Spleen (tissue), 11 donors: ENCODE measurements at regions not wholly inside any gene's neighbourhood (a gene's known extent, or its start where the extent isn't known, plus 50 kb on each side); places are given as distances from the start of the nearest gene placed in this dataset.
"Not testable (repeated sequence)": the region's sequence is repeated elsewhere in the genome, so short reads cannot be mapped to it uniquely, and the experiment has no call there.

ENCODE experiments used
- DNase-seq: peaks from one replicate; pipeline ENCODE4 v3.0.0-alpha.2; 2020
- H3K27ac ChIP-seq, 8 donors: fragments of 200-600 bp; sonication (generic) in 7 of 8; 1 replicate in 4 of 8; 2 replicates in 4 of 8; pipeline versions ENCODE4 v1.5.0 to v1.8.0; 2016 to 2021; ENCODE audit warnings: inconsistent platforms in 4 of 8, mild to moderate bottlenecking in 4 of 8, moderate library complexity in 1 of 8
- H3K27me3 ChIP-seq, 7 donors: fragments of 200-600 bp; sonication (generic) in 6 of 7; replicated peaks in 1 of 7; 1 replicate in 4 of 7; 2 replicates in 3 of 7; pipeline versions ENCODE4 v1.5.0 to v1.8.0; 2016 to 2021; ENCODE audit warnings: inconsistent platforms in 3 of 7, mild to moderate bottlenecking in 1 of 7
- H3K36me3 ChIP-seq, 6 donors: fragments of 200-600 bp; sonication (generic) in 5 of 6; 1 replicate in 4 of 6; 2 replicates in 2 of 6; pipeline versions ENCODE4 v1.5.0 to v1.8.0; 2016 to 2021; ENCODE audit warnings: inconsistent platforms in 2 of 6
- H3K4me1 ChIP-seq, 6 donors: fragments of 200-600 bp; sonication (generic) in 5 of 6; 1 replicate in 3 of 6; 2 replicates in 3 of 6; pipeline versions ENCODE4 v1.5.0 to v1.8.0; 2016 to 2021; ENCODE audit warnings: inconsistent platforms in 3 of 6
- H3K4me3 ChIP-seq, 8 donors: fragments of 200-600 bp; sonication (generic) in 7 of 8; 1 replicate in 4 of 8; 2 replicates in 4 of 8; pipeline versions ENCODE4 v1.5.0 to v1.8.0; 2016 to 2021; ENCODE audit warnings: inconsistent platforms in 4 of 8, mild to moderate bottlenecking in 4 of 8, moderate library complexity in 2 of 8
- H3K9me3 ChIP-seq, 8 donors: fragments of 200-600 bp; sonication (generic) in 7 of 8; 1 replicate in 4 of 8; 2 replicates in 4 of 8; pipeline versions ENCODE4 v1.5.0 to v1.8.0; 2016 to 2021; ENCODE audit warnings: inconsistent platforms in 4 of 8
- POLR2A ChIP-seq, 3 donors: fragments of 450-650 bp; IDR thresholded peaks; one replicate each; pipeline ENCODE4 v1.5.1; 2017; ENCODE audit warnings: antibody characterized with exemption in 3 of 3, mild to moderate bottlenecking in 1 of 3
- POLR2AphosphoS5 ChIP-seq, 3 donors: sonication (generic); formaldehyde crosslinking; IDR thresholded peaks; one replicate each; pipeline ENCODE4 v1.5.1; 2017; ENCODE audit warnings: antibody characterized with exemption in 3 of 3
- WGBS, 5 donors: extraction: QIAGEN DNeasy Blood & Tissue Kit in 3 of 5; methylation state at CpG; one replicate each; pipeline versions ENCODE4 v1.1.5 to v1.1.7; 2013 to 2018; 5-methylcytosine and 5-hydroxymethylcytosine counted together
- intact Hi-C: fragments of 100-400 bp; cut with DNase I; formaldehyde crosslinking; loops from one replicate; pipeline ENCODE4 v1.15.0; 2023; ENCODE audit warnings: low total_unique reads
- TF ChIP-seq, protein P1 (sequence below), 11 experiments: fragments of 200-600 bp in 7 of 11; fragments of 450-650 bp in 4 of 11; sonication (generic) in 4 of 11; IDR thresholded peaks in 8 of 11; conservative IDR thresholded peaks in 3 of 11; 1 replicate in 7 of 11; 2 replicates in 4 of 11; pipeline versions ENCODE4 v1.4.0 to v1.8.0; 2016 to 2021; ENCODE audit warnings: antibody characterized with exemption in 11 of 11, inconsistent platforms in 4 of 11, mild to moderate bottlenecking in 1 of 11
- donor health status: healthy with polysubstance abuse.
- donor health status: DM: no; HTN: no; CAD: no; lungs with moderate emphysema.
- donor health status: DM: no; HTN: no; CAD: no.
- donor health status: Bipolar disorder and iron deficiency.
- donor health status: healthy.
- donor health status: DM: no; HTN: no; CAD: no.
- donor health status: DM: yes; HTN: yes; CAD: no.

DNA sequence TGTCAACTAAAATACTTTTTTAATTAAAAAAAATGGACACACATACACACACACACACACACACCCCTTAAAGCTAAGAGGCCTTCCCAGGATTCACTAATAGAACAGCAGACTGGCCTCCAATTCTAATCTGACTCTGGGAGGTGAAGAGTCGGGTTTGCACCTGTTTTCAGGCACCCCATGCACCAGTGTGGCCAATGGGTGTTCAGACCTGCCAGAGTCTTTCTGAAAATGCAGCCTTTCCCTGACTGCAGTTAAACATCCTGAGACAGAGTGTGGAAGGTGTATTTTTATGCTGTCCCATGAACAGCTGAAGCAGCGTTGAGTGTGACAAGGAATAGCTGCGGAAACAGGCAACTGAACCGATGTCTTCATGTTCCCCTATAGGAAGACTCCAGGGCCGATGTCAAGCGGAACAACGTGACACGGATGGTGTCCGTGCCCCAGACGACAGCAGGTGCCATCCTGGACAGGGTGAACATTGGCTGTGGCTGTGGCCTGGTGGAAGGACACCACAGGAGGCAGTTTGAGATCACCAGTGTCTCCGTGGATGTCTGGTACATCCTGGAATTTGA lies 74.6 kb upstream of the LYZL2 start:
- Histone ChIP-seq H3K4me1 (peaks cover 11 to 67% (median 44%) of the 10 kb centered on the region in 6 donors), H3K4me3 (peak overlapping the region in 4 of 8 donors; percentile 22 to 63 (median 26)), H3K27ac (peak overlapping the region; percentile 68 to 93 (median 83)), H3K27me3 (no peaks in the 10 kb centered on the region), H3K9me3 (no peaks in the 10 kb centered on the region), H3K36me3 (no peaks in the 10 kb centered on the region)
- 73 to 86% (median 82%) methylated on average over 11 of the region's 11 CpGs for WGBS, 5 donors
- intact Hi-C loops: no loop called here
- DNase-seq: no peak
- TF ChIP-seq, protein P1, sequence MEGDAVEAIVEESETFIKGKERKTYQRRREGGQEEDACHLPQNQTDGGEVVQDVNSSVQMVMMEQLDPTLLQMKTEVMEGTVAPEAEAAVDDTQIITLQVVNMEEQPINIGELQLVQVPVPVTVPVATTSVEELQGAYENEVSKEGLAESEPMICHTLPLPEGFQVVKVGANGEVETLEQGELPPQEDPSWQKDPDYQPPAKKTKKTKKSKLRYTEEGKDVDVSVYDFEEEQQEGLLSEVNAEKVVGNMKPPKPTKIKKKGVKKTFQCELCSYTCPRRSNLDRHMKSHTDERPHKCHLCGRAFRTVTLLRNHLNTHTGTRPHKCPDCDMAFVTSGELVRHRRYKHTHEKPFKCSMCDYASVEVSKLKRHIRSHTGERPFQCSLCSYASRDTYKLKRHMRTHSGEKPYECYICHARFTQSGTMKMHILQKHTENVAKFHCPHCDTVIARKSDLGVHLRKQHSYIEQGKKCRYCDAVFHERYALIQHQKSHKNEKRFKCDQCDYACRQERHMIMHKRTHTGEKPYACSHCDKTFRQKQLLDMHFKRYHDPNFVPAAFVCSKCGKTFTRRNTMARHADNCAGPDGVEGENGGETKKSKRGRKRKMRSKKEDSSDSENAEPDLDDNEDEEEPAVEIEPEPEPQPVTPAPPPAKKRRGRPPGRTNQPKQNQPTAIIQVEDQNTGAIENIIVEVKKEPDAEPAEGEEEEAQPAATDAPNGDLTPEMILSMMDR (IDR thresholded peaks at IDR 0.05 in 8 of 11, conservative IDR thresholded peaks at IDR 0.05 in 3 of 11): no peak
- no peak for TF ChIP-seq POLR2A (IDR thresholded peaks at IDR 0.05)

DNA sequence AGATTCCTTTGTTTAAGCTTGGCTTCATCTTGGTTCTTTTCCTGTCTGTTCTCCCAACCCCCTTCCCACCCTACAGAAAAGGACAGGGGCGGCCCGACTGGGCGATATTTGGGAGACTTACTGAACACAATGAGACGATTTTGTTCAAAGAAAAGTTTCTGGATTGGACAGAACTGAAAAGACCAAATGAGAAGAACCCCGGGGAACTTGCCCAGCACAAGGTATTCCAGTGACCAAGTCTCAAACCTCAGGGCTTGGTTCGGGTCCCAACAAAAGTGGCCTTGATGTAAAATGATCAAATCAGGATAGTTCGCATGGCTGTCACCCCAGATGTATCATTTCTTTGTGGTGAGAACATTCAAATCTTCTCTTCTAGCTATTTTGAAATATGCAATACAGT lies 73.9 kb upstream of the LYZL2 start:
- peak overlapping the region in 5 of 8 donors; percentile 83 to 93 (median 85) for H3K27ac ChIP-seq
- H3K4me3 ChIP-seq, H3K27me3 ChIP-seq, H3K36me3 ChIP-seq, H3K9me3 ChIP-seq, DNase-seq, intact Hi-C loops: not testable (repeated sequence)
- H3K4me1 ChIP-seq: peaks cover 11 to 67% (median 44%) of the 10 kb centered on the region in 6 donors
- 88 to 94% (median 93%) methylated on average over 7 of the region's 7 CpGs for WGBS, 5 donors

DNA sequence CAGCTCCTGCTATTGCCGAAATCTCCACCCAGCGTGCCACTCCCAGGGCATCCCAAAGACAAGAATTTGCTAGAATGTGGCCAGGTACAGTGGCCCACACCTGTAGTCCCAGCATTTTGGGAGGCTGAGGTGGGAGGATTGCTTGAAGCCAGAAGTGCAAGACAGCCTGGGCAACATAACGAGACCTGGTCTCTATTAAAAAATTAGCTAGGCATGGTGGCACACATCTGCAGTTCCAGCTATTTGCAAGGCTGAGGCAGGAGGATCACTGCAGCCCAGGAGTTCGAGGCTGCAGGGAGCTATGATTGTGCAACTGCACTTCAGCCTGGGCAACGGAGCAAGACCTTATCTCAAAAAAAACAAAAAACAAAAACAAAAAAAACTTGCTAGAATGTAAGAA lies 73.3 kb upstream of the LYZL2 start:
- no peak for DNase-seq
- Histone ChIP-seq H3K4me1 (peaks cover 11 to 69% (median 44%) of the 10 kb centered on the region in 6 donors), H3K27ac (peak overlapping the region in 7 of 8 donors; percentile 74 to 93 (median 83)), H3K4me3 (no peak overlapping the region), H3K27me3 (no peaks in the 10 kb centered on the region), H3K9me3 (no peaks in the 10 kb centered on the region), H3K36me3 (no peaks in the 10 kb centered on the region)
- 66 to 74% (median 68%) methylated on average over 5 of the region's 5 CpGs for WGBS, 5 donors
- TF ChIP-seq POLR2AphosphoS5 (IDR thresholded peaks at IDR 0.05) (no peak), POLR2A (IDR thresholded peaks at IDR 0.05) (no peak)
- TF ChIP-seq, protein P1 (IDR thresholded peaks at IDR 0.05 in 8 of 11, conservative IDR thresholded peaks at IDR 0.05 in 3 of 11): no peak
- intact Hi-C loops: no loop called here

DNA sequence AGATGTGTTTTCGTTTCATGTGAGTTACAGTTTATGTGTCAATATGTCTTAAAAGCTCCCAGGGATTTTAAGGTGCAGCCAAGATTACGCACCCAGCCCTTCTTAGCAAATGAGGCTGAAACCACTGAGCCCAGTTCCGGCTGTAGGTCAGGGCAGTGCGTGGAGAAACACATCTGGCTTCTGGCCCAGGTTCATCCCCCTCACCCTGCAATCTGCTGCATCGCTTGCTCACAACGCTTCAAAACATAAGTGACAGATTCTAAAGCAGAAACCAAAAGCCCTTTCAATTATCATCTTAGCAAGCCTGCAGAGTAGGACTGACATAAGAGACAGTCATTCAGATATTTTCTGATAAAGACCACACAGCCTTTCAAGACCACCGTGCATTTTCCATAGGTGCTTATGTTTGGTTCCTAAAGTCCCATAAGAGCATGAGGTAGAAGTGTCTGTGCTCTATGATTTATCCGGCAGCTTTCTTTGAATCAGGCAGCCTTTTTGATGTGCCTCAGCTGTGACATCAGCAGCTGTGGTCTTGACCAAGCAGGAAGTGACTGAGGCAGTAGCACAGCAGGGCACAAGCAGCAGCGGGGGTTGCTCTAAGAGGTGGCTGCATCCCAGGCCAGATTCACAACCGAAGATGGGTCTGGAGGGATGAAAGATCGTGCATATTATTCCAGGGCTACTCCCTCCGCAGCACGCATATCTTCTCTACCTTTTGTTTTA lies 72.1 kb upstream of the LYZL2 start:
- WGBS, 5 donors: 21 to 39% (median 34%) methylated on average over 13 of the region's 13 CpGs
- H3K9me3 ChIP-seq: no peaks in the 10 kb centered on the region
- peaks cover 11 to 76% (median 44%) of the 10 kb centered on the region in 6 donors for H3K4me1 ChIP-seq
- H3K27me3 ChIP-seq: no peaks in the 10 kb centered on the region
- TF ChIP-seq POLR2A (IDR thresholded peaks at IDR 0.05): peak in 1 of 3 donors; percentile 18
- TF ChIP-seq, protein P1 (IDR thresholded peaks at IDR 0.05 in 8 of 11, conservative IDR thresholded peaks at IDR 0.05 in 3 of 11): no peak
- TF ChIP-seq POLR2AphosphoS5 (IDR thresholded peaks at IDR 0.05): peak in 2 of 3 donors; percentile 51 to 77
- DNase-seq: peak; percentile 90
- intact Hi-C loops: no loop called here
- peak overlapping the region; percentile 72 to 93 (median 81) for H3K27ac ChIP-seq
- H3K4me3 ChIP-seq: peak overlapping the region in 2 of 8 donors; percentile 22 to 56
- H3K36me3 ChIP-seq: no peaks in the 10 kb centered on the region
